HCEC 1CT (cell line): ENCODE measurements at regions not wholly inside any gene's neighbourhood (a gene's known extent, or its start where the extent isn't known, plus 50 kb on each side); places are given as distances from the start of the nearest gene placed in this dataset.
A peak's percentile ranks its signal among the peaks of the same experiment; 100 is the strongest.

Experiments
- DNase-seq: peaks from one replicate; pipeline ENCODE4 v3.0.0-alpha.2; 2017

GRCh38 chr4:94395562-94395961 lies 52.9 kb upstream of the HPGDS start:
- peak; percentile 15 for DNase-seq

- no peak for DNase-seq
Measured at GRCh38 chr4:94396984-94397383, 54.3 kb upstream of the HPGDS start.

- DNase-seq, result no peak
Measured at GRCh38 chr4:94397635-94398034, 54.1 kb upstream of the PDLIM5 start.

- no peak for DNase-seq
Measured at GRCh38 chr4:94399277-94399676, 52.5 kb upstream of the PDLIM5 start.

- no peak for DNase-seq
Measured at GRCh38 chr4:94399721-94400120, 52.0 kb upstream of the PDLIM5 start.

GRCh38 chr4:94400191-94400590 lies 51.6 kb upstream of the PDLIM5 start:
- DNase-seq, result no peak
